Karpas-422 (cell line): ENCODE measurements at regions not wholly inside any gene's neighbourhood (a gene's known extent, or its start where the extent isn't known, plus 50 kb on each side); places are given as distances from the start of the nearest gene placed in this dataset.

Experiments used
- DNase-seq: peaks from one replicate; pipeline ENCODE4 v3.0.0-alpha.2; 2015
- H2AFZ ChIP-seq: fragments of 200-600 bp; sonication (generic); 2 replicates; pipeline ENCODE4 v1.6.1; 2014; ENCODE audit warnings: antibody characterized with exemption, low read length, mixed read lengths
- H3K27ac ChIP-seq: fragments of 200-600 bp; sonication (generic); 2 replicates; pipeline ENCODE4 v1.5.1; 2014; ENCODE audit warnings: mild to moderate bottlenecking, low read length, moderate library complexity
- H3K27me3 ChIP-seq: fragments of 200-600 bp; sonication (generic); 2 replicates; pipeline ENCODE4 v1.6.1; 2014; ENCODE audit warnings: low read length, mixed read lengths
- H3K36me3 ChIP-seq: fragments of 200-600 bp; sonication (generic); 2 replicates; pipeline ENCODE4 v1.6.1; 2014; ENCODE audit warnings: low read length, mixed read lengths; ENCODE audit not compliant: insufficient read depth
- H3K4me1 ChIP-seq: fragments of 200-600 bp; sonication (generic); 2 replicates; pipeline ENCODE4 v1.6.1; 2014; ENCODE audit warnings: mild to moderate bottlenecking, low read length, mixed read lengths
- H3K4me2 ChIP-seq: fragments of 200-600 bp; sonication (generic); 2 replicates; pipeline ENCODE4 v1.6.1; 2014; ENCODE audit warnings: low read length, low read depth, mild to moderate bottlenecking; ENCODE audit not compliant: poor library complexity, severe bottlenecking
- H3K4me3 ChIP-seq: fragments of 200-600 bp; sonication (generic); 2 replicates; pipeline ENCODE4 v1.5.1; 2014; ENCODE audit warnings: mild to moderate bottlenecking, antibody characterized with exemption, low read length, mixed read lengths
- H3K79me2 ChIP-seq: fragments of 200-600 bp; sonication (generic); 2 replicates; pipeline ENCODE4 v1.6.1; 2014; ENCODE audit warnings: mild to moderate bottlenecking, low read length, mixed read lengths
- H3K9ac ChIP-seq: fragments of 200-600 bp; sonication (generic); 2 replicates; pipeline ENCODE4 v1.6.0; 2014; ENCODE audit warnings: low read length
- H3K9me2 ChIP-seq: fragments of 200-600 bp; sonication (generic), shearing (Covaris generic); replicated peaks from 2 replicates; pipeline ENCODE4 v1.6.0; 2014; ENCODE audit warnings: mild to moderate bottlenecking, low read length, moderate library complexity; ENCODE audit not compliant: insufficient read depth
- H3K9me3 ChIP-seq: fragments of 300-700, 200-600 bp; sonication (generic); 2 replicates; pipeline ENCODE4 v1.6.1; 2014; ENCODE audit warnings: low read length, mixed read lengths
- H4K20me1 ChIP-seq: fragments of 200-600 bp; sonication (generic); 2 replicates; pipeline ENCODE4 v1.6.1; 2014; ENCODE audit warnings: mild to moderate bottlenecking, antibody characterized with exemption, low read length, low read depth; ENCODE audit not compliant: insufficient read depth

DNA sequence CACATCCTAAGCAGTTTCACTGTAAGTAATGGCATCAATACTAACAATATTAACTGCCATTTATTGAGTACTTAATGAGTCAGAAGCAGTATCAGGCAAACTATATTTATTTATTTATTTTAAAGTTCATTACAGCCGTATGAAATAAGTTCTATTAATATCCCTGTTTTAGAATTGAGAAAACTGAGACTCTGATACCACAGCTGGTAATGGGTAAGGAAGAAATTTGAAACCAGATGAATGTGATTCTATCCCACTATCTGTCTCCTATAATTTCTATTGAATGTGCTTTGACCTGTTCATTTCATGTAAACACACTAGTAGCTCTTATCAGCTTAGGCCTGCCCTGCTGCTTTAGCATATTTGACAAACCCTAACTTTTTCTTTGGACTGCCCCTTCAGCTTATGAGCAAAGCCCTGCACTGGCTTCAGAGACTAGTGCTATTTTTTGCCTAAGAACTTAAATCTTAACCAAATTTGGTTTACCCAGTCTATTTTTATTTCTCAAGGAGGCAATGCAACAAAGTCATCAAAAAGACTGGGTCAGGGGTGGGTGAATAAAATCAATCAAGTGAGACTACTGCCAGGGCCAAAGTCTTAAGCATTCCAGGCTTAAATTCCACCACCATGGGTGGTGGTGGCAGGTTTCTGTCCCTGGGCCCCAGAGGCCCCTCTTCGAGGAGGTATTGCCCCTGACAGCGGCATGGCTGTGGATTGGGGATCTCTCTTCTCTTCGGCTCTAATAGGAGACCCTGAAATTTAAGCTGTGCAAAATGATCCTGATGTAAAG, 143.4 kb downstream of the DLEU7 start:
- no peaks in the 10 kb centered on the region for H3K9me3 ChIP-seq
- H3K36me3 ChIP-seq, result no peaks in the 10 kb centered on the region

DNA sequence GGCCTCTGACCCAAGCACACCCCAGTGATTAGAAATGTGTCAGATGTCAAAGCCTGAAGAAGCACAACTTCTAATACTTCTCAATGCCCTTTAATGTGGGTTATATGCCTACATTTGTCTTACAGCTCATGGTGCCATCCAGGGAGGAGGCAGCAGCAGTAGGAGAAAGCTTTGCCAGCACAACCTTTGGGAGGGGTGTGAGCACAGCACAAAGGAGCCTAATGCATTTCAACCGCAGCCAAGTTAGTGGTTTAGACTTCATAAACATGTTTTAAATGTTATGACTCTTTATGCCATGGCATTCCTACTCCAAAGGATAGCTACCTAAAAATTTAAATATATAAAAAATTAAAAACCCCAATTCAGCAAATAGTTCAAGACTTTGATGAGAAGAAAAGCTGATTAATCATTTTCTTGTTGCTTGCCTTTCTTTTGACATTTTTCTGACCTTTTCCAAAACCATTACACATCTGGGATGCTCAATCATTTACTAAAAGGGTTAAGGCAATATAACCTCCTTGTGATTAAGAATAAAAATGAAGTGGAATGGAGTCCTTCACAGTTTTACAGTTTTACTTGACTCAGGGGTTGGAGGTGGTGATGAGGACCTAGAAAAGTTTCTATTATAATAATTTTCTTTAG, 142.7 kb downstream of the DLEU7 start:
- no peak overlapping the region for H3K27ac ChIP-seq
- no peaks in the 10 kb centered on the region for H3K79me2 ChIP-seq
- peaks cover 9% of the 10 kb centered on the region for H3K4me1 ChIP-seq
- no peak overlapping the region for H3K4me2 ChIP-seq
- H4K20me1 ChIP-seq, result no peaks in the 10 kb centered on the region
- H3K27me3 ChIP-seq, result no peaks in the 10 kb centered on the region
- no peak overlapping the region for H2AFZ ChIP-seq
- no peak overlapping the region for H3K9ac ChIP-seq
- no peaks in the 10 kb centered on the region for H3K9me2 ChIP-seq
- H3K4me3 ChIP-seq, result no peak overlapping the region
- no peaks in the 10 kb centered on the region for H3K36me3 ChIP-seq
- DNase-seq, result no peak
- no peaks in the 10 kb centered on the region for H3K9me3 ChIP-seq

More for the DNA sequence above, 143.4 kb downstream of the DLEU7 start:
- H3K27ac ChIP-seq, result no peak overlapping the region
- no peaks in the 10 kb centered on the region for H3K27me3 ChIP-seq
- H3K4me3 ChIP-seq, result no peak overlapping the region
- no peaks in the 10 kb centered on the region for H3K9me2 ChIP-seq
- H2AFZ ChIP-seq, result no peak overlapping the region
- H3K4me2 ChIP-seq, result no peak overlapping the region
- peaks cover 9% of the 10 kb centered on the region for H3K4me1 ChIP-seq
- H3K9ac ChIP-seq, result no peak overlapping the region
- no peaks in the 10 kb centered on the region for H4K20me1 ChIP-seq
- no peaks in the 10 kb centered on the region for H3K79me2 ChIP-seq
- DNase-seq, result no peak

DNA sequence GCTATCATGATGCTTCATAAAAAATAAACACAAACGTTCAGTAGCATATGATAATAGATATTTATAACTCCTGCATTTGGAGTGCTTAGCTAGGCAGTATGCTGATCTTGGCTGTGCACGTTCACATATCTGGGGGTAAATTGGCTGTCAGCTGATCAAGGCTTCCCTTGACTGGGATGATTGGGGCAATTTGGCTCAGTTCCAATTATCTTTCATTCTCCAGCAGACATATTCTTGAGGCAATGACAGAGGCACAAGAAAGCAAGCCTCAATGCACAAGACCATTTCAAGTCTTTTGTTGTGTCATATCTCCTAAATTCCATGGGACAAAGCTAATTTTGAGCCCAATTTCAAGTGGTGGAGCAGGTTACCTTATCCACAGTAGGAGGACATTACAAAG, 142.0 kb downstream of the DLEU7 start:
- H3K4me3 ChIP-seq, result no peak overlapping the region
- H3K9ac ChIP-seq, result no peak overlapping the region
- H3K9me3 ChIP-seq, result no peaks in the 10 kb centered on the region
- H3K4me1 ChIP-seq, result peaks cover 9% of the 10 kb centered on the region
- no peaks in the 10 kb centered on the region for H3K27me3 ChIP-seq
- H2AFZ ChIP-seq, result no peak overlapping the region
- no peaks in the 10 kb centered on the region for H3K79me2 ChIP-seq
- DNase-seq, result no peak
- H3K27ac ChIP-seq, result no peak overlapping the region
- H4K20me1 ChIP-seq, result no peaks in the 10 kb centered on the region
- H3K36me3 ChIP-seq, result no peaks in the 10 kb centered on the region
- H3K9me2 ChIP-seq, result no peaks in the 10 kb centered on the region
- no peak overlapping the region for H3K4me2 ChIP-seq

DNA sequence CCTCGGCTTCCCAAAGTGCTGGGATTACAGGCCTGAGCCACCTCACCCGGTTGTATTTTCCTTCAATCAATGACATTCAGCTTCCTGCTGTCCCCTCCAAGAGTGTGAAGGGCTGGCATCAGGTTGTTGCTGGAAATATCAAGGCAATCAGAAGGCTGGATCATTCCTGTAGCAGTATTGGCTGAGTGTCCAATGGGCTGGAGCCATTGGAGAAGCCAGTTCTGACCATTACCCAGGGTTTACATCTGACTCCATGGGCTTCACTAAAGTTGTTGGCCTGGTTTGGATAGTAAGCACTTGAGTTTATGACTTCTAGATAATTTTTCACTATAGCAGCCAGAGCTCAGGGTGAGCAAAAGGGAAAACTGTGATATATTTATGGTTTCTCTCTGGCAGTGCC, 137.0 kb downstream of the DLEU7 start:
- H3K4me3 ChIP-seq, result no peak overlapping the region
- no peaks in the 10 kb centered on the region for H3K9me2 ChIP-seq
- H3K9ac ChIP-seq, result no peak overlapping the region
- H3K4me2 ChIP-seq, result no peak overlapping the region
- no peaks in the 10 kb centered on the region for H3K79me2 ChIP-seq
- no peaks in the 10 kb centered on the region for H3K9me3 ChIP-seq
- no peak overlapping the region for H2AFZ ChIP-seq
- H3K27me3 ChIP-seq, result no peaks in the 10 kb centered on the region
- DNase-seq, result no peak
- H3K4me1 ChIP-seq, result no peaks in the 10 kb centered on the region
- H3K36me3 ChIP-seq, result no peaks in the 10 kb centered on the region
- H3K27ac ChIP-seq, result no peak overlapping the region
- no peaks in the 10 kb centered on the region for H4K20me1 ChIP-seq

DNA sequence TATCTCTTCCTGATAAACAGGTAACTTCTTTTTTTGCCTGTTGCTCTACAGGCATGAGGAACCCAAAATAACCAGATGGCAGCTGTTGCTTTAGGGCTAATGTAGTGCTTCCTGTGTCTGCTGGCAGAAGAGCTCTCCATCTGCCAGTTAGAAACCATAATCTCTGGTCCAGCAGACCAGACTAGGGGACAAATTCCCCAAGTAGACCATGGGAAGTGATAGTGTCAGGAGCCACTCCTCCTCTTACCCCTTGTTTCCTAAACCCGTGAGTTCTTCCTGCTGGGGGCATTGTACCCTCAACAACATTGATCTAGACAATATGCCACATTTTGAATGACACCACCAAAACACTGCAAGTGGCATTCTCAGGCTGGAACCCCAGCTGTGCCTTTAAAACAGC, 135.9 kb downstream of the DLEU7 start:
- Histone ChIP-seq H3K79me2 (no peaks in the 10 kb centered on the region), H3K27ac (no peak overlapping the region), H3K36me3 (no peaks in the 10 kb centered on the region), H3K4me3 (no peak overlapping the region), H3K9me3 (no peaks in the 10 kb centered on the region), H3K4me1 (no peaks in the 10 kb centered on the region), H3K27me3 (no peaks in the 10 kb centered on the region), H4K20me1 (no peaks in the 10 kb centered on the region), H2AFZ (no peak overlapping the region), H3K4me2 (no peak overlapping the region), H3K9ac (no peak overlapping the region), H3K9me2 (no peaks in the 10 kb centered on the region)
- no peak for DNase-seq

DNA sequence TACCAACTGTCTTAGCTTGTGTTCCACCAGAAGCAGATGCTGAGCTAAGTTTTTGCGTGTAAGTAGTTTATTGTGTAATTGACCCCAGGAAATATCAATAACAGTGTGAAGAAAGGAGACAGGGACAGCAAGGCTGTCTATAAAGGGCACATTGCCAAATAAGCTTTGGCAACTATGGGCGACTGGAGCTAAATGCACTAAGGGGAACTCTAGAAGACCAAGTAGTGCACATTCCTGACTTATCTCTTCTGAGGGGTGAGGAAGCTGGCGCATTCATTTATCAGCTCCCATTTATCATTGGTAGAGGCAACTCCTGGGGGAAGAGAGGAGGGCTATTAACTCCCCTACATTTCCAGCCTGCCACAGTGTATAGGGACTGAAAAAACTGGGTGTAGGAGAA, 135.0 kb downstream of the DLEU7 start:
- Histone ChIP-seq H3K79me2 (no peaks in the 10 kb centered on the region), H3K36me3 (no peaks in the 10 kb centered on the region), H3K27ac (no peak overlapping the region), H3K9me3 (no peaks in the 10 kb centered on the region), H3K9ac (no peak overlapping the region), H3K4me3 (no peak overlapping the region), H3K4me1 (no peaks in the 10 kb centered on the region), H3K4me2 (no peak overlapping the region), H3K9me2 (no peaks in the 10 kb centered on the region), H4K20me1 (no peaks in the 10 kb centered on the region), H3K27me3 (no peaks in the 10 kb centered on the region), H2AFZ (no peak overlapping the region)
- no peak for DNase-seq

DNA sequence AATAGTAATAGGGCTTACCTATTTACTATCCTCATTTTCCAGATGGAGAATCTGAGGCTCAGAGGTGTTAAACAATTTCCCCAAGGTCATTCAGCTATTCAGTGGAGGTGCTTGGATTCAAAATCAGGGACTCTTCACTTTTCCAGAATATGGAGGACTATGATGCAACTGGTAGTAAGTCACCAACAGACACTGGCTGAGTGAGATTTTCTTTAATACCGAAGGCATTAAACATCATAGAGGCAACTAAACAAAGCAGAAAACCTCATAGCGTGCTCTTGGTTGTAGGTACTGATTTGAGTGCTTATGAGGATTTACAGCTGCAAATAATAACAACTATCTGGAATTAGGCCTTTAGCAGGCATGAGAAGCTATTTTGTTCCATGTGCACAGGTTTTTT, 134.4 kb downstream of the DLEU7 start:
- Histone ChIP-seq H3K4me2 (no peak overlapping the region), H3K4me1 (no peaks in the 10 kb centered on the region), H3K27me3 (no peaks in the 10 kb centered on the region), H3K79me2 (no peaks in the 10 kb centered on the region), H3K9me3 (no peaks in the 10 kb centered on the region), H2AFZ (no peak overlapping the region), H3K27ac (no peak overlapping the region), H4K20me1 (no peaks in the 10 kb centered on the region), H3K9ac (no peak overlapping the region), H3K9me2 (no peaks in the 10 kb centered on the region), H3K4me3 (no peak overlapping the region), H3K36me3 (no peaks in the 10 kb centered on the region)
- no peak for DNase-seq

DNA sequence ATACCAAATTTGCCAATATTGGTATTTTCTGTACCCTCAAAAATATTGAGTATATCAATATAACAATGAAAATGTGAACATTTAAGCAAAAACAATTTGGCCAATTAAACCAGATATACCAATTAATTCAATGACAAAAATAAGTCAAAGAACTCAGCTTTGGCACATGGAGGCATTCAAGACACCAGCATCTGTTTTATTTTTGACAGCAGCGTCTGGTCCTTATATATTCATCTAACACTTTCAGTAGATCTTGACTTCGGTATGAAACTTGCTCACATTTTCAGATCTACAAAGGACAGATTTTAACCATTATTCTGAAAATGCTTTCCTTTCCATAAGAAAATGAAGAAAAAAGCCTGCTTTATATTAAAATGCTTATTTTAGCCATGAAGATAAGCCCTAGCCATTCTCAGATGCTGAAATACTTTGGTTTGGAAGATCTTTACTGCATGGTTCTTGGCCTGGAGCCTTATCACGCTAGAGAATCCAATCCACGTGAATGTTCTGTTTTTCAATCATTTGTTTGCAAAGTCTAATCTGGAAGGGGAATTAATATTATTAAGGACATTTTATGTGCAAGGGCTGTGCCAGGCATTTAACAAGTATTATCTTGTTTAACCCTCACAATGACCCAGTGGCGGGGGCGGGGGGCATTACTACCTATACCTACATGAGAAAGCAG, 132.2 kb downstream of the DLEU7 start:
- Histone ChIP-seq H3K4me2 (no peak overlapping the region), H3K9ac (no peak overlapping the region), H3K27me3 (no peaks in the 10 kb centered on the region), H3K4me1 (no peaks in the 10 kb centered on the region), H2AFZ (no peak overlapping the region), H3K9me2 (no peaks in the 10 kb centered on the region), H3K27ac (no peak overlapping the region), H3K9me3 (no peaks in the 10 kb centered on the region), H4K20me1 (no peaks in the 10 kb centered on the region), H3K36me3 (no peaks in the 10 kb centered on the region), H3K79me2 (no peaks in the 10 kb centered on the region), H3K4me3 (no peak overlapping the region)
- DNase-seq, result no peak
